ENCODE measurements at regions not wholly inside any gene's neighbourhood (a gene's known extent, or its start where the extent isn't known, plus 50 kb on each side); places are given as distances from the start of the nearest gene placed in this dataset.

GRCh38 chr21:27371975-27372331 is 405.1 kb upstream of the ADAMTS5 start:
- no peak for TF ChIP-seq CTCF (conservative IDR thresholded peaks at IDR 0.05; ENCODE audit: low read length)
- no peak for TF ChIP-seq EZH2phosphoT487 (IDR thresholded peaks at IDR 0.05; ENCODE audit: borderline replicate concordance)

All from Loucy (cell line).